HG02973 (cell line): ENCODE measurements at regions not wholly inside any gene's neighbourhood (a gene's known extent, or its start where the extent isn't known, plus 50 kb on each side); places are given as distances from the start of the nearest gene placed in this dataset.
"Not testable (repeated sequence)": the region's sequence is repeated elsewhere in the genome, so short reads cannot be mapped to it uniquely, and the experiment has no call there.

Source experiments
- ATAC-seq: cut with Tn5 transposase; IDR thresholded peaks from one replicate; pipeline ENCODE4 v1.9.1; 2021; ENCODE audit warnings: moderate library complexity; ENCODE audit not compliant: unreplicated experiment

DNA sequence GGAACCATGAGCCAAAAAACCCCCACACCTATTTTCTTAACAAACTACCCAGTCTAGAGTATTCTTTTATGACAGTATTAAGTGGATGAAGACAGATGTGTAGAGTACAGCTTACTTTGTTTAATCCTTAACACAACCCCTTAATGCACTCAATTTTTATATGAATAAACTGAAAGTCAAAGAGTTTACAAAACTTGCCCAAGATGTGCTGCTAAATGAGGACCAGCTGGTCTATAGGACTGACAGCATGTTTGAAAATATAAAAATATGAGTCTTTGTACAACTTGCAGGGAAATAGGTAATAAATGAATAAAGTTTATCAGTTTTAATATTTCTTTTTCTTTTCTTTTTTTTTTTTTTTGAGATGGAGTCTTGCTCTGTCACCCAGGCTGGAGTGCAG, 102.3 kb downstream of the ZFY start:
- no peak for ATAC-seq

- no peak for ATAC-seq
Observed at GRCh38 chrY:3040415-3040814, 105.2 kb downstream of the ZFY start.

DNA sequence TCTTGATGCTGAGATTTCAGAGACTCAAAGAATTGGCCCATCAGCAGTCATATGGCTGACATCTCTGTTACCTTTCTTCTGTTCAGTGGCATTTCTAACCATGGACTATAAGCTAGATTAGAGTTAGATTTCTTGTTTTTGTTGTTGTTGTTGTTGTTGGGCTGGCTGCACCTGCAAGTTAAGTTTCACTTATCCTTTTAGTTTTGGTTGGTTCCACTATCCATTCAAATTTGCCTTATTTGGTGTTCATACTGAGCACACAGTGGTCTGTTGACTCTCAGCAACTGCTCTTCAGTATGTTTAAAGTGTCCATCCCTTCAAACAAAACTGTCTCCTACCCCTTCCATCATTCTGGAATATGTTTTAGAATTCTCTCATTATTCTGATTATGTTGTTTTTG, 106.8 kb downstream of the ZFY start:
- peak; percentile 63 for ATAC-seq

DNA sequence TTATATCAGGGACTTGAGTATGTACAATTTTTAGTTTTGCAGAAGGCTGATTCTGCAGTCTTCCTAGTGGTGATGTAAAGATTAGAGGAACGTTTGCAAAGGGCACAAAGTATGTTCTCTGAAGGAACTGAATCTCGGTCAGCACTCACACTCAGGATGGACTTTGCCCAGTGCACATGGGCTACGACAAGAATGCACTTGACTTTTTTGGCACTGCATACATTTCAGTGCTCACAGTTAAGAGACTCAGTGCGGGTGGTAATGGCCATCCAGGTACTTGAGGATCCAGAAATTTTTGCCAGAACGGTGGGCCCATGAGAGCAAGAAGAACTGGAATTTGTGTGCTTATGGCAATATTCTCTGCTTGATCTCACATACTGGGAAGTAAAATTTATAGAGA, 107.7 kb downstream of the ZFY start:
- no peak for ATAC-seq

DNA sequence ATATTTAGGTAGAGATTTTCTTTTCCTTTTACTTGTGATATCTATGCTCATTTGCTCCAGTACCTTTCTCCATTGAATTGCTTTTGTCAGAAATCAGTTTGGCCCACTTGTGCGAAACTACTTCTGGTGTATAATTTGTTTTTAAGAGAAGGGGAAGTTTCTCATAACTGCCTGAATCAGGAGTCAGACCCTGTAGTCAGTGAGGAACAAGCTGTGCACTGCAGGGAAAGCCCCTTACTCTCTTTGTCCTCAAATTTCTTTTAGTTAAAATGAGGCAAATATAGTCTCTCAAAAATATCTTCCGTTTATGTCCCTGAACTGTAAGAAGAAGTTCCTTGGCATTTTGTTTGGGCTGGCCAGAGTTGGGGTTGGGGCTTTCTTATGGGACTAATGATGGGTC, 109.9 kb downstream of the ZFY start:
- ATAC-seq, result no peak

DNA sequence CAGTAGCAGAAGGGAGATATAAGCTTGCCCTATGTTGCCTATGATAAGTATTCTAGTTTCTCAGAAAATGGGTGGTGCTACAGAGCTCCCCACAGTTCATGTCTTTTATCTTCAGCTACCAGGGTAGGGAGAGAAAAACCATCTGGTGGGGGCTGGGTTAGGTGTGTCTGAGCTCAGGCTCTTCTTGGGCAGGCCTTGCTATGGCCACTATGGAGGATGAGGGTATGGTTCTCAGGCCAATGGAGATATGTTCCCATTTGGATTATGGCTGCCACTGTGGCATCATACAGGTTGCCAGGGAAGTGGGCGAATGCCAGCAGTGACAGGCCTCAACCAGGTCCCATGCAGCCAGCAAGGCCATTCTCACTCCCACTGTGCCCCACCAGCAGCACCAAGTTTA, 120.3 kb downstream of the ZFY start:
- not testable (repeated sequence) for ATAC-seq

DNA sequence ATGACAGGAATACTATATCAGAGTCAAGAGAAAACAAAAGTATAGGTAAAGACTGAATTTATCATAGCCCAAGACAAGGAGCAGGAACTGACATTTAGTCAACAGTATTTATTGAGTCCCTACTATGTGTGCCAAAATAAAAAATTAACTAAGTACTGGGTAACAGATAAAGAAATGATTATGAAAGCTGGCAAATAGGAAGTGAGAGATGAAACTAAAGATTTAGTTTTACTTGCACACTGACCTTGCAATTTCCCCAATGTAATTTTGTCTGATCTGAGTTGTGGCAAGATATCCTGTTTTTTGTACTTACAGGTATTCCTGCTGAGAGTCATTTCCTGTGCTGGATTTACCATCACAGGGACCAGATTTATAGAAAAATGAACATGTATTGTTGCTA, 123.2 kb downstream of the ZFY start:
- ATAC-seq, result not testable (repeated sequence)

DNA sequence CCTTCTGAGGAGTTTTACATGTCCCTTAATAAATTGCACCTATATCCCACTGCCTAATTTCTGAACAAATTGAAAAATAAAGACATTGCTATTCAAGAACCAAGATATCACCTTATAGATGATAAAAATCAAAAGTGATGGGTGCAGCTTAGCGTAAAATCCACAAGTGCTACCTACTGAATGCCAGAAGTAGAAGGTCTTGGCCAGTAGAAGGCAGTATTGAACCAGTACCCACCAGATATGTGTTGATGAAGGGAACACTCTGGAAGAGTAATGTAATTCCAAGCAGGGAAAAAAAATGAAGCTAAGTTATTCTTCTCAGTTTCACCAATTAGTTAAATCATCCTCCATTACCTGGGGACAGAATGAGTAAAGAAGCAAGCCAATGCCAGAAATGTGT, 125.5 kb downstream of the ZFY start:
- ATAC-seq, result not testable (repeated sequence)

DNA sequence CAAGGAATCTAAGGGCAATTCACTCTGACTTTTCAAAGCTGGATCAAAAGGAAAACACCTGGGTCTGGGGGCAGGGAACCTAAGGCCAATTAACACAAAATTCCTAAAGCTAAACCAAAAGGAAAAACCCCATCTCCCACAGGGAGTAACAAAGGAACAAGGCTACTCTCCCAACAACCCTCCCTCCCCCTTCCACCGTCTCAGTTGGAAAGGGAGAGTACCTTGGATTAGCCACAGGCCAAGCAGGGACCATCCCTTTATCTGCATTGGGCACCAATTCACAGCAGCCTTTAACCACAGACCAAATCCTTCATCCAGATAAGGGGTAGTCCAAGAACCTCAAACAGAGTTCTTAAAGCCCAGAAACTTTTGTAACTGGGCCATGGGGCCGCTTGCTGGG, 153.0 kb downstream of the ZFY start:
- ATAC-seq, result not testable (repeated sequence)

- not testable (repeated sequence) for ATAC-seq
Observed at GRCh38 chrY:3108674-3109073, 173.5 kb downstream of the ZFY start.

- ATAC-seq, result peak; percentile 92
Observed at GRCh38 chrY:3120234-3120633, 185.1 kb downstream of the ZFY start.

- ATAC-seq, result peak; percentile 49
Observed at GRCh38 chrY:3120716-3121115, 185.5 kb downstream of the ZFY start.

DNA sequence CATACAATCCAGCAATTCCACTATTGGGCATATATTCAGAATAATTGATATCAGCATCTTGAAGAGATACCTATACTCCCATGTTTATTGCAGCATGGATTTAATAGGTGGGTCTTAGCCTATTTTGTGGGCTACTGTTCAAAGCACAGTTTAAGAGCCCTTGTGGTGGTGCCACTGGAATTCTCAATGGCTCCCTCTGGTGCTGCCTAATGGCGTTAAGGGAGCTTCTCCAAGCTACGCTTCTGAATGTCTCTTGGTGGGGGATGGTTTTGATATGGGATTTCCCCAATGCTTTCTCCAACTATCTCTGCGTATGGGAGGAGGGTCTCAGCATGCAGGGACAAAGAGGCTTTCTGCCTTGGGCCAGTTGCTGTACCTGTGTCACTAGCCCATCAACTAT, 188.3 kb downstream of the ZFY start:
- ATAC-seq, result not testable (repeated sequence)

DNA sequence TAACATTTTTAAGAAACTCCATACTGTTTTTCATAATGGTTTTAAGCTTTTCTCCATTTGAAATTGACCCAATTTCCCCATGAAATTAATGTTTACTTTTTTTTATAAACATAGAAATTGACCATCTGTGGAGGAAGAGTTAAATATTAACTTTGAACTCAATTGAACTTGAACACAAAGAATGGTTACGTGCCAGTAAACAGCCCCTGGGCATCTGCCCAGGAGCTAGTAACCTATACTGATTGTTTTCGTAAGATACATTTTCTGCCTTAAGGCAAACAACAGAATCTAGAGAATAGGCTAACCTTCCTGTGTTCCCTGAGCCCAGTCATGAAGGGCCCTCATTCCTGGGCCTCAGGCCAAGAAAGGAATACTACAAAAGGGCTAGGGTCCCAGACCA, 235.9 kb downstream of the ZFY start:
- ATAC-seq, result not testable (repeated sequence)

DNA sequence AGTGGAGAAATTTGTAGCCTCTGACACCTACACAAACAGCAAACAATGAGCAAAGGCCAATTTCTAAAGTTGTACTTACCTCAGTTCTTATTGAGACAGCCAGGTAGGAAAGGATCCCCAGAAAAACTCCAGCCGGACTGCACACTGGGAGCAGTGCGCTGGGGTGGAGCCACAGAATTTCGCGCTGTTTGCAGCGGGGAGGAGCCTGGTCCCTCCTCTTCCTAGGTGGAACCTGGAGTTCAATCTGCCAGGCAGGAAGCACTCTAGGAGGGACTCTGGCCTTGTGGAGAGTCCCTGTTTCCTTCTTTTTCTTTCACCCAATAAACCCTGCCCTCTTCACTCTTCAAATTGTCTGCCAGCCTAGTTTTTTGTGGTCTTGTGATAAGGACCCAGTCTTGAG, 259.9 kb downstream of the ZFY start:
- not testable (repeated sequence) for ATAC-seq

GRCh38 chrY:3202287-3202686, 267.1 kb downstream of the ZFY start:
- not testable (repeated sequence) for ATAC-seq

DNA sequence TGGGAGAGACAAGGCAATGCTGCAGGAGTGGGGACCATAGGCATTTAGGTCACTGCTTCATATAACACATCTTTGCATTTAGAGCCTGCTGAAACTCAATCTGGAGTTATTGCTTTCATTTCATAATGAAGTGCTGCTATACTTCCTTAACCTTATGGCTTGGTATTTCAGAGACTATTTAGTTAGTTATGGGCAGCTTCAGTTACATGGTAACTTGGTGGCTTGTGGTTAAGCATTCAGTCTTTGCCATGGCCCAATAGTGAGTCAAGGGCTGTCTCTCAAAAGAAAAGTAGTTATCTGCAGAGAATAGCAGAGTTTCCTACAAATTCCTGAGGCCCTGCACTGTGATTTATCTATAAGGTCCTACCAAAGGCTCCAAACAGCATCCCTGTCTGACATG, 271.6 kb downstream of the ZFY start:
- ATAC-seq, result not testable (repeated sequence)

DNA sequence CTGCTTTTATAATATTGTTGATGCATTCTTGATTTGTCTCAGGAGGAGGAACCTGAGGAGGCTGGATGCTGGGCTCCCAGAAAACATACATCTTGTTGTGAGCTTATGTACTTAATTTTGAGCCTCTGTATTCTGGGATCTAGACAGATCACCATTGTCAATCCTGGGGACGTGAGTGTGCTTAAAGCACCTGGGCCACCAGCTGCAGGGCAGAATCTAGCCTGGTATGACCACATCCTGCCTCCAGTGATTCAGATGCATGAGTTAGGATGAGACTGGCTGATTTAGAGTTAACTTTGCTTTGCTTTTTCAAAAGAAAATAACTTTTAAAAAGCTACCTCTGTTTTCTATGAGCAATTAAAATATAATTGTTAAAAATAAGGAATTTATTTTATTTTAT, 278.0 kb downstream of the ZFY start:
- ATAC-seq, result not testable (repeated sequence)

GRCh38 chrY:3218134-3218533, 283.0 kb downstream of the ZFY start:
- not testable (repeated sequence) for ATAC-seq

DNA sequence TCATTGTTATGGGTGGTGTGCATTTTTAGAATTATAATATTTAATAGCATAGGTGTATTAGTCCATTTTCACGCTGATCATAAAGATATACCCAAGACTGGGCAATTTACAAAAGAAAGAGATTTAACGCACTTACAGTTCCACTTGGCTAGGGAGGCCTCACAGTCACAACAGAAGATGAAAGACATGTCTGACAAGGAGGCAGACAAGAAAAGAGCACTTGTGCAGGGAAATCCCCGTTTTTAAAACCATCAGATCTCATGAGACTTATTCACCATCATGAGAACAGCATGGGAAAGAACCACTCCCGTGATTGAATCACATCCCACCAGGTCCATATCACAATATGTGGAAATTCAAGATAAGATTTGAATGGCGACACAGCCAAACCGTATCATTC, 283.4 kb downstream of the ZFY start:
- ATAC-seq, result not testable (repeated sequence)

- not testable (repeated sequence) for ATAC-seq
Observed at GRCh38 chrY:3262911-3263310, 316.0 kb upstream of the TGIF2LY start.

GRCh38 chrY:3288063-3288462, 290.8 kb upstream of the TGIF2LY start:
- not testable (repeated sequence) for ATAC-seq

GRCh38 chrY:3297235-3297634, 281.6 kb upstream of the TGIF2LY start:
- ATAC-seq, result not testable (repeated sequence)

DNA sequence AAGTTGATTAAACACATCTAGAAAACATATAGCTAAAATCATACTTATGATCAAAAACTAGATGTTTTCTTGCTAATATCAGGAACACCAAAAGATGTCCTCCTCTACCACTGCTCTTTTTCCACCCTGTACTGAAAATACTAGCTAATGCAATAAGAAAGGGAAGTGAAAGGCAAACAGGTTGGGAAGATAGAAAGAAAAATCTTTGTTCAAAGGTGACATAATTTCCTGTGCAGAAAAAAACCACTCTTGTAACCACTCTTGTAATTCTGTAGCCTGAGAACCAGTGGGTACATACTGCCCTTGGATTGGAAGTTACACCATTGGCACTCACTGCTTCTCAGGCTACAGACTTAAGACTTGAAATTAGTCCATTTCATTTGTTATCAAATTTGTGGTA, 258.9 kb upstream of the TGIF2LY start:
- not testable (repeated sequence) for ATAC-seq
